ENCODE measurements at regions not wholly inside any gene's neighbourhood (a gene's known extent, or its start where the extent isn't known, plus 50 kb on each side); places are given as distances from the start of the nearest gene placed in this dataset.

- no peak for TF ChIP-seq CHD7 (IDR thresholded peaks at IDR 0.05; ENCODE audit: insufficient replicate concordance, low read length)
- no peak for TF ChIP-seq CEBPB (IDR thresholded peaks at IDR 0.05; ENCODE audit: low read depth, low read length)
- no peak for TF ChIP-seq RFX5 (IDR thresholded peaks at IDR 0.05; ENCODE audit: borderline replicate concordance, low read depth, low read length)
- TF ChIP-seq RAD21 (IDR thresholded peaks at IDR 0.05 in 1 of 2, conservative IDR thresholded peaks at IDR 0.05 in 1 of 2; ENCODE audit: low read depth in 2 of 2, low read length in 2 of 2): no peak
- TF ChIP-seq KDM4A (IDR thresholded peaks at IDR 0.05; ENCODE audit: low read depth, low read length, severe bottlenecking): no peak
- no peak for TF ChIP-seq ATF3 (IDR thresholded peaks at IDR 0.05; ENCODE audit: insufficient read depth, low read depth, low read length)
- no peak for TF ChIP-seq TCF12 (IDR thresholded peaks at IDR 0.05; ENCODE audit: low read depth, low read length)
- TF ChIP-seq KDM5A (IDR thresholded peaks at IDR 0.05; ENCODE audit: low read length): no peak
- no peak for TF ChIP-seq CBX5 (IDR thresholded peaks at IDR 0.05; ENCODE audit: low read depth, low read length)
- no peak for TF ChIP-seq RBBP5 (IDR thresholded peaks at IDR 0.05; ENCODE audit: borderline replicate concordance, low read depth, low read length)
- TF ChIP-seq GABPA (IDR thresholded peaks at IDR 0.05; ENCODE audit: borderline replicate concordance, insufficient read depth, low read length): no peak
Observed at GRCh38 chr13:92989301-92989700, 237.3 kb upstream of the GPC6 start (continued).
